ENCODE measurements at regions not wholly inside any gene's neighbourhood (a gene's known extent, or its start where the extent isn't known, plus 50 kb on each side); places are given as distances from the start of the nearest gene placed in this dataset.

DNA sequence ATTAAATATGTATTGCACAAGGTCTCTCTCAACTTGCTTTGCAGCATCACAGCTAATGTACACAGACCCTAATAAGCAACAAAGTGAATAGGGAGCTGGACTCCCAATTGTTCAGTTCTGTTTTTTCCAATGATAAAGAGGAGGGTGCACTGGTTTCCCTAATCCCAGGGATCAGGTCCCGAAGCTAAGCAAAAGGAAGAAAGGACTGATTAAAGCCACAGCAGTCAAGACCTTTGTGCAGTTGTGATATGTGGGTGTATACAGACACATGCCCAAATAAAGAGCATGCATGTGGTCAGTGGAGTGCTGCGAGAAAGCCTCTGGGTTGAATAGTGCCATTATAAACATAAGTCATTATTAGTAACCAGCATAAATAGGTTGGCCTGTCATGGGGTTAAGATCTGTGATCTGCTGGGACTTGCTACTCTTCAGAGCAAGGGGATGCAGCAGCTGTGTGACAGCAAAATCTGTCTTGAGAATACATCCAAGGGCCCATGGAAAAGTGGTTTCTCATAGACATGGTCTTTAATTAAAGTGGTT is 1863.1 kb upstream of the WWC1 start:
- TF ChIP-seq EZH2 (IDR thresholded peaks at IDR 0.05; ENCODE audit: borderline replicate concordance, insufficient read depth, low read depth, low read length, poor library complexity, severe bottlenecking) = no peak
- TF ChIP-seq, protein P1, sequence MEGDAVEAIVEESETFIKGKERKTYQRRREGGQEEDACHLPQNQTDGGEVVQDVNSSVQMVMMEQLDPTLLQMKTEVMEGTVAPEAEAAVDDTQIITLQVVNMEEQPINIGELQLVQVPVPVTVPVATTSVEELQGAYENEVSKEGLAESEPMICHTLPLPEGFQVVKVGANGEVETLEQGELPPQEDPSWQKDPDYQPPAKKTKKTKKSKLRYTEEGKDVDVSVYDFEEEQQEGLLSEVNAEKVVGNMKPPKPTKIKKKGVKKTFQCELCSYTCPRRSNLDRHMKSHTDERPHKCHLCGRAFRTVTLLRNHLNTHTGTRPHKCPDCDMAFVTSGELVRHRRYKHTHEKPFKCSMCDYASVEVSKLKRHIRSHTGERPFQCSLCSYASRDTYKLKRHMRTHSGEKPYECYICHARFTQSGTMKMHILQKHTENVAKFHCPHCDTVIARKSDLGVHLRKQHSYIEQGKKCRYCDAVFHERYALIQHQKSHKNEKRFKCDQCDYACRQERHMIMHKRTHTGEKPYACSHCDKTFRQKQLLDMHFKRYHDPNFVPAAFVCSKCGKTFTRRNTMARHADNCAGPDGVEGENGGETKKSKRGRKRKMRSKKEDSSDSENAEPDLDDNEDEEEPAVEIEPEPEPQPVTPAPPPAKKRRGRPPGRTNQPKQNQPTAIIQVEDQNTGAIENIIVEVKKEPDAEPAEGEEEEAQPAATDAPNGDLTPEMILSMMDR (IDR thresholded peaks at IDR 0.05) = no peak
